Neural progenitor cell (in vitro differentiated cells): ENCODE measurements at regions not wholly inside any gene's neighbourhood (a gene's known extent, or its start where the extent isn't known, plus 50 kb on each side); places are given as distances from the start of the nearest gene placed in this dataset.

Experiments
- DNase-seq: peaks from one replicate; pipeline ENCODE4 v3.0.0-alpha.2; 2016; ENCODE audit warnings: low spot score
- H2AFZ ChIP-seq: fragments of 200-600 bp; sonication (generic); replicated peaks from 2 replicates; pipeline ENCODE4 v1.6.1; 2016; ENCODE audit warnings: antibody characterized with exemption
- H3F3A ChIP-seq: fragments of 200-600 bp; sonication (generic); 2 replicates; pipeline ENCODE4 v1.6.1; 2016; ENCODE audit warnings: antibody characterized with exemption, low read depth
- H3K27ac ChIP-seq: fragments of 200-600 bp; sonication (generic); 2 replicates; pipeline ENCODE4 v1.5.1; 2016; ENCODE audit warnings: mild to moderate bottlenecking
- H3K27me3 ChIP-seq: fragments of 200-600 bp; sonication (generic); 2 replicates; pipeline ENCODE4 v1.6.1; 2016; ENCODE audit warnings: mild to moderate bottlenecking, moderate library complexity
- H3K36me3 ChIP-seq: fragments of 200-600 bp; sonication (generic); 2 replicates; pipeline ENCODE4 v1.5.1; 2016
- H3K4me1 ChIP-seq: fragments of 200-600 bp; sonication (generic); 2 replicates; pipeline ENCODE4 v1.6.1; 2016; ENCODE audit warnings: mixed run types
- H3K4me2 ChIP-seq: fragments of 200-600 bp; sonication (generic); 2 replicates; pipeline ENCODE4 v1.6.1; 2016
- H3K4me3 ChIP-seq: fragments of 200-600 bp; sonication (generic); 2 replicates; pipeline ENCODE4 v1.5.1; 2016
- H3K79me2 ChIP-seq: fragments of 200-600 bp; sonication (generic); 2 replicates; pipeline ENCODE4 v1.6.1; 2016; ENCODE audit warnings: low read depth
- H3K9ac ChIP-seq: fragments of 200-600 bp; sonication (generic); 2 replicates; pipeline ENCODE4 v1.6.1; 2016
- H3K9me3 ChIP-seq: fragments of 200-600 bp; sonication (generic); 2 replicates; pipeline ENCODE4 v1.5.1; 2016; ENCODE audit warnings: low read depth
- H4K20me1 ChIP-seq: fragments of 200-600 bp; sonication (generic); 2 replicates; pipeline ENCODE4 v1.6.1; 2016; ENCODE audit warnings: low read depth
- H3K27ac Mint-ChIP-seq: 3 replicates; pipeline ENCODE4 v1.8.0; 2021; ENCODE audit warnings: mixed read lengths
- H3K27me3 Mint-ChIP-seq: 2 replicates; pipeline ENCODE4 v1.8.0; 2022; ENCODE audit warnings: low read depth, mild to moderate bottlenecking, inconsistent platforms, moderate library complexity, mixed read lengths; ENCODE audit not compliant: insufficient read depth
- H3K36me3 Mint-ChIP-seq: 3 replicates; pipeline ENCODE4 v1.8.0; 2021; ENCODE audit warnings: mixed read lengths
- H3K4me1 Mint-ChIP-seq: 3 replicates; pipeline ENCODE4 v1.8.0; 2021; ENCODE audit warnings: mixed read lengths
- H3K4me3 Mint-ChIP-seq: 3 replicates; pipeline ENCODE4 v1.8.0; 2021; ENCODE audit warnings: mild to moderate bottlenecking, moderate library complexity, mixed read lengths
- H3K9me3 Mint-ChIP-seq: 3 replicates; pipeline ENCODE4 v1.8.0; 2020; ENCODE audit warnings: mixed read lengths
- CTCF ChIP-seq: fragments of 200-600 bp; sonication (generic); IDR thresholded peaks from 2 replicates; pipeline ENCODE4 v1.5.1; 2017; ENCODE audit warnings: antibody characterized with exemption, mild to moderate bottlenecking
- EZH2 ChIP-seq: fragments of 200-600 bp; sonication (generic); IDR thresholded peaks from 2 replicates; pipeline ENCODE4 v1.6.1; 2017; ENCODE audit warnings: antibody characterized with exemption, mild to moderate bottlenecking, moderate library complexity
- EZH2phosphoT487 ChIP-seq: fragments of 200-600 bp; sonication (generic); IDR thresholded peaks from 2 replicates; pipeline ENCODE4 v1.6.1; 2017; ENCODE audit warnings: antibody characterized with exemption

- Histone ChIP-seq H3K27ac (no peak overlapping the region), H3K4me1 (peaks cover 19% of the 10 kb centered on the region), H3K4me2 (no peak overlapping the region), H3F3A (peaks cover 13% of the 10 kb centered on the region), H3K79me2 (no peaks in the 10 kb centered on the region), H3K27me3 (no peaks in the 10 kb centered on the region), H3K9ac (no peak overlapping the region), H3K36me3 (no peaks in the 10 kb centered on the region), H2AFZ (no peak overlapping the region), H3K4me3 (no peak overlapping the region), H4K20me1 (no peaks in the 10 kb centered on the region), H3K9me3 (no peaks in the 10 kb centered on the region)
- Mint-ChIP-seq H3K4me3 (no peak overlapping the region), H3K27ac (no peak overlapping the region), H3K36me3 (no peaks in the 10 kb centered on the region), H3K4me1 (no peaks in the 10 kb centered on the region), H3K9me3 (no peaks in the 10 kb centered on the region), H3K27me3 (peaks cover 11% of the 10 kb centered on the region)
- no peak for DNase-seq
- no peak for TF ChIP-seq EZH2phosphoT487
- no peak for TF ChIP-seq EZH2
- no peak for TF ChIP-seq CTCF
Measured at GRCh38 chr21:38918607-38919346, 113.0 kb downstream of the ETS2 start.

- H2AFZ ChIP-seq = no peak overlapping the region
- no peaks in the 10 kb centered on the region for H3K36me3 Mint-ChIP-seq
- peaks cover 24% of the 10 kb centered on the region for H3F3A ChIP-seq
- no peak for DNase-seq
- H3K4me1 Mint-ChIP-seq = peaks cover 6% of the 10 kb centered on the region
- peaks cover 19% of the 10 kb centered on the region for H3K4me1 ChIP-seq
- no peak overlapping the region for H3K4me3 ChIP-seq
- H3K9ac ChIP-seq = no peak overlapping the region
- H3K9me3 Mint-ChIP-seq = no peaks in the 10 kb centered on the region
- no peak overlapping the region for H3K4me3 Mint-ChIP-seq
- H3K27me3 Mint-ChIP-seq = peaks cover 11% of the 10 kb centered on the region
- no peak overlapping the region for H3K4me2 ChIP-seq
- no peak overlapping the region for H3K27ac Mint-ChIP-seq
- peaks cover 16% of the 10 kb centered on the region for H3K27me3 ChIP-seq
- H3K36me3 ChIP-seq = no peaks in the 10 kb centered on the region
- no peaks in the 10 kb centered on the region for H3K79me2 ChIP-seq
- H3K27ac ChIP-seq = no peak overlapping the region
- TF ChIP-seq CTCF (no peak), EZH2 (no peak), EZH2phosphoT487 (no peak)
- H4K20me1 ChIP-seq = no peaks in the 10 kb centered on the region
- H3K9me3 ChIP-seq = no peaks in the 10 kb centered on the region
Measured at GRCh38 chr21:38917043-38917774, 111.5 kb downstream of the ETS2 start.

GRCh38 chr21:38916214-38916964, 110.7 kb downstream of the ETS2 start:
- H3K79me2 ChIP-seq = no peaks in the 10 kb centered on the region
- no peaks in the 10 kb centered on the region for H3K36me3 ChIP-seq
- Mint-ChIP-seq H3K4me3 (no peak overlapping the region), H3K27me3 (peaks cover 12% of the 10 kb centered on the region), H3K4me1 (peaks cover 7% of the 10 kb centered on the region), H3K27ac (no peak overlapping the region), H3K9me3 (no peaks in the 10 kb centered on the region), H3K36me3 (no peaks in the 10 kb centered on the region)
- no peak overlapping the region for H3K9ac ChIP-seq
- peaks cover 24% of the 10 kb centered on the region for H3K27me3 ChIP-seq
- peaks cover 19% of the 10 kb centered on the region for H3K4me1 ChIP-seq
- no peak overlapping the region for H3K4me2 ChIP-seq
- no peak overlapping the region for H3K27ac ChIP-seq
- no peak overlapping the region for H2AFZ ChIP-seq
- no peaks in the 10 kb centered on the region for H4K20me1 ChIP-seq
- no peak overlapping the region for H3K4me3 ChIP-seq
- no peaks in the 10 kb centered on the region for H3K9me3 ChIP-seq
- TF ChIP-seq EZH2 (no peak), EZH2phosphoT487 (no peak), CTCF (no peak)
- peaks cover 24% of the 10 kb centered on the region for H3F3A ChIP-seq
- DNase-seq = no peak
